Erythroblast (primary cell): ENCODE measurements at regions not wholly inside any gene's neighbourhood (a gene's known extent, or its start where the extent isn't known, plus 50 kb on each side); places are given as distances from the start of the nearest gene placed in this dataset.

Experiments used
- GATA1 ChIP-seq: IDR thresholded peaks from 2 replicates; pipeline ENCODE4 v1.6.1; 2011; ENCODE audit warnings: low read depth, mild to moderate bottlenecking, control low read depth, low read length, moderate library complexity
- POLR2A ChIP-seq: IDR thresholded peaks from 2 replicates; pipeline ENCODE4 v1.6.1; 2011; ENCODE audit warnings: mild to moderate bottlenecking, low read length

DNA sequence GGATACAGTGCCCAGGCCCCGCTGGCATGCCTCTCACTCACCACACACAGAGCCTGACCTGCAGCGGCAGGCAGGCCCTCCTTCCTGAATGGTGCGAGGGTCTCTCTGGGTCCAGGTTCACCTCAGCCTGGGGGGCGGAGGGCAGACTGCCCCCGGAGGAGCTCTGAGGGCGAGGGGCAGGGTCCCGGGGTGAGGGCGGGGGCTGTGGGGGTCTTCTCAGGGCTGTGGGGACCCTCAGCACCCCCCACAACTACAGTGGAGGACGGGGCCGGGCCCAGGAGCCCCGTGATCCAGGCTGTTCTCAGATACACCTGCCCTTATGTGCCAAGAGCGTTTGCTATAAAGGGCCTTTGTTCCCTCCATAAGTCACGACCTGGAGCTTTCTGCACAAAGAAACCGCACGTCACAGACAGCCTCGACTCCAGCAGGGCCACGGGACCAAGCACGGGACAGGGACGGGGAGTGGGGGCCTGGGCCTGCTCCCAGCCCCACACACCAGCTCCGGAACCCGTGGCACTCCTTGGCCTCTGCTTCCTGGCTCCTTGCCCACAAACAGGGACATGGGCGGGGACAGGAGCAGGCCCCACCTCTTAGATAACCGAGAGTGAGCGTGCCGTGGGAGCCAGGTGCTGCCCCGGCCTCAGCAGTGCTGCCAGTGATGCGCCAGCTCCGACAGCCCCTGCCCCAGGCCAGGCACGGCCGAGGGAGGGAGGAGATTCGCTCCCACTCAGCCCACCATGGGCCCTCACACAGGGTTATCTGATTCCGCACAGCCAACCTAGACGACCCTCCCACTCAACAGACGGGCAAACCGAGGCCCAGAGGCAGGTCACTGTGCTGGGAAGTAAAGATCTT, 101.9 kb downstream of the RFLNA start:
- TF ChIP-seq POLR2A (no peak), GATA1 (no peak)
